Erythroblast (primary cell): ENCODE measurements at regions not wholly inside any gene's neighbourhood (a gene's known extent, or its start where the extent isn't known, plus 50 kb on each side); places are given as distances from the start of the nearest gene placed in this dataset.

Source experiments
- GATA1 ChIP-seq: IDR thresholded peaks from 2 replicates; pipeline ENCODE4 v1.6.1; 2011; ENCODE audit warnings: low read depth, mild to moderate bottlenecking, control low read depth, low read length, moderate library complexity
- POLR2A ChIP-seq: IDR thresholded peaks from 2 replicates; pipeline ENCODE4 v1.6.1; 2011; ENCODE audit warnings: mild to moderate bottlenecking, low read length

DNA sequence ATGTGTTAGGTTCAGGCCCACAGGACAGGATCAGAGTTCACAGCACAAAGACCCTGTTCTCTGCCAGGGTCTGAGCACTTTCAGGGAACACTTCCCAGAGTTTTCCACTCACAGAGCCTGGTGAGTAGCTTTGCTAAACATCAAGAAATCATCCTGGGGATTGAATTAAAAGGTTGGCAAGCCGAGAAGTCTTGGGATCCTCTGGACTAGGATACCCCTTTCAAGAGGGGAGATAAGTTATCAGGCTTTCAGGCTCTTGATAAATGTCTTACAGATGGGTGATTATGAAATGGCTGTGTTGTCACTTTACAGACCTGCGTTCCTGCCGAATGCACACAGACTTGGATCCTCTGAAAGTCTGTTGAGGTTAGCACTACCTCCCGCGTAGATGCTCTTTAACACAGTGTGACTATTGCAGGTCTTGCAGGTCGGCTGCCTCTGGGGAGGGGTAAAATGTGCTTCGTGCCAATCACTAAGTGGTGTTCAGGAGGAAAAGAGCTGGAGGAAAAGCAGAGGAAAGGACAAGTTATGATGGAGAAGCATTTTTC lies 473.5 kb upstream of the AKR1E2 start:
- TF ChIP-seq POLR2A (no peak), GATA1 (no peak)
